Tibial artery (tissue), 4 donors: ENCODE measurements at regions not wholly inside any gene's neighbourhood (a gene's known extent, or its start where the extent isn't known, plus 50 kb on each side); places are given as distances from the start of the nearest gene placed in this dataset.

Experiments used
- DNase-seq, 2 donors: peaks; one replicate each; pipeline ENCODE4 v3.0.0-alpha.2; 2019
- H3K27ac ChIP-seq, 2 donors: fragments of 200-600 bp; sonication (generic) in 1 of 2; 1 replicate in 1 of 2; 2 replicates in 1 of 2; pipeline ENCODE4 v1.5.1; 2018 to 2019; ENCODE audit warnings: mild to moderate bottlenecking in 1 of 2
- H3K27me3 ChIP-seq, 2 donors: fragments of 200-600 bp; sonication (generic) in 1 of 2; one replicate each; pipeline versions ENCODE4 v1.5.1 to v1.6.0; 2016 to 2019
- H3K36me3 ChIP-seq, 3 donors: fragments of 200-600 bp; sonication (generic) in 2 of 3; one replicate each; pipeline ENCODE4 v1.5.1; 2016 to 2019; ENCODE audit warnings: mild to moderate bottlenecking in 2 of 3
- H3K4me1 ChIP-seq, 4 donors: fragments of 200-600 bp; sonication (generic) in 2 of 4; 1 replicate in 3 of 4; 2 replicates in 1 of 4; pipeline ENCODE4 v1.5.1; 2016 to 2019
- H3K4me3 ChIP-seq, 2 donors: fragments of 200-600 bp; sonication (generic) in 1 of 2; 1 replicate in 1 of 2; 2 replicates in 1 of 2; pipeline ENCODE4 v1.5.1; 2018 to 2019; ENCODE audit warnings: mild to moderate bottlenecking in 2 of 2
- H3K9me3 ChIP-seq, 3 donors: fragments of 200-600 bp; sonication (generic) in 1 of 3; one replicate each; pipeline ENCODE4 v1.5.1; 2016 to 2019
- CTCF ChIP-seq, 2 experiments: fragments of 200-600 bp in 1 of 2; fragments of 450-650 bp in 1 of 2; IDR thresholded peaks; one replicate each; pipeline ENCODE4 v1.5.1; 2017 to 2019; ENCODE audit warnings: antibody characterized with exemption in 2 of 2, mild to moderate bottlenecking in 1 of 2, moderate library complexity in 1 of 2
- intact Hi-C: fragments of 100-400 bp; cut with DNase I; formaldehyde crosslinking; loops from one replicate; pipeline ENCODE4 v1.15.0; 2023; ENCODE audit warnings: low total_unique reads

DNA sequence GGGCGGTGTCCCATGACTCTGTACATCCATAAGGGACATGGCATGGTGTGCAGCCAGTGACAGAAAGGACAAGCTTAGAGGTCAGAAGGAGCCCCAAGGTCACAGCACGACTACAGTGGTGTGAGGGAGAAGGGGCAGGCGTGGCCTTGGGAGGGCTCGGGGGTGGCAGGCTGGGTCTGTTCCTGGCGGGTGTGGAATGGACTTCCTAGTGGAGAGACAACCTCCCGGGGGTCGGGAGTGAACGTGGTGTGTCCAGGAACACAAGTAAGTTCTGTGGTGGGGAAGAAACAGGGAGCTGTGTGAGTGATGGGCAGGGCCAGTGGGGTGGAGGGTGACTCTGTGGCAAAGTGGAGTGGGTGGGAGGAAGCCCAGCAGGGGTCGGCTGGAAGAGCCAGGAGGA, 279.3 kb downstream of the TEX29 start:
- intact Hi-C loops: no loop called here
- TF ChIP-seq CTCF (IDR thresholded peaks at IDR 0.05): no peak
- no peaks in the 10 kb centered on the region for H3K9me3 ChIP-seq
- no peaks in the 10 kb centered on the region for H3K36me3 ChIP-seq
- no peak for DNase-seq
- H3K4me1 ChIP-seq: no peaks in the 10 kb centered on the region
- H3K27me3 ChIP-seq: peaks cover 0 to 16% of the 10 kb centered on the region in 2 donors
- H3K4me3 ChIP-seq: no peak overlapping the region
- no peak overlapping the region for H3K27ac ChIP-seq

DNA sequence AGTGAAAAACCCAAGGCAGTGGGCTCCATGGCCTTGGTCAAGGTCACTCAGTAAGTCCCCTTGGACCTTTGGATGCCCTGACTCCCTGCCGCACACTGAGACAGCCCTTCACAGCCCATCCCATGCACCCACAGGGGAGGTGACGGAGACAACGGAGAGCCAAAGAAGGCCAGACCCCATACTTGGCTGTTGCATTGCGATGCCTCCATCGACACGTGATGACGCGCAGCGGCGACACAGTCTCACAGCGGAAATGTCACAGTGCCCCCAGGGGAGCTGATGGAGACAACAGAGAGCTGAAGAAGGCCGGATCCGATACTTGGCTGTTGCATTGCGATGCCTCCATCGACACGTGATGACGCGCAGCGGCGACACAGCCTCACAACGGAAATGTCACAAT, 282.4 kb downstream of the TEX29 start:
- Histone ChIP-seq H3K4me3 (no peak overlapping the region), H3K9me3 (no peaks in the 10 kb centered on the region), H3K36me3 (no peaks in the 10 kb centered on the region), H3K27me3 (peaks cover 0 to 12% of the 10 kb centered on the region in 2 donors), H3K27ac (no peak overlapping the region), H3K4me1 (no peaks in the 10 kb centered on the region)
- intact Hi-C loops: no loop called here
- TF ChIP-seq CTCF (IDR thresholded peaks at IDR 0.05): no peak
- DNase-seq: no peak

GRCh38 chr13:111604097-111604496, 283.7 kb downstream of the TEX29 start:
- Histone ChIP-seq H3K36me3 (no peaks in the 10 kb centered on the region), H3K27ac (no peak overlapping the region), H3K4me3 (no peak overlapping the region), H3K9me3 (no peaks in the 10 kb centered on the region), H3K27me3 (peaks cover 0 to 5% of the 10 kb centered on the region in 2 donors), H3K4me1 (no peaks in the 10 kb centered on the region)
- no peak for DNase-seq
- TF ChIP-seq CTCF (IDR thresholded peaks at IDR 0.05): no peak
- intact Hi-C loops: no loop called here

DNA sequence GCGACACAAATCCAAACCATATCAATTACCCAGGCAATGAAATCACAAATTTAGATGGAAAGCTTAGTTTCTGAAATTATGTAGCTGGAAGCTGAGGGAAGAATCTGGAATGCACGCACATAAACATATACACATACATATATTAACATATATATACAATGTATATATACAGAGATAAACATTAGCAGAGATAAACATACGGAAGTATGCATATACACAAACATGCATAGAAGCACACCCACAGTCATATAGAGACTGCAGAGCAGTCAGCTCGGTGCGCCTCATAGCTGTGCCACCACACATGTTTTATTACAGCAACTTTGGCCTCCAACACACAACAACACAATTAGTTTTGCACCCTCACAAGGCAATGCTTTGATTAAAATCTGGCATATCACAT, 288.1 kb downstream of the TEX29 start:
- TF ChIP-seq CTCF (IDR thresholded peaks at IDR 0.05): no peak
- H3K27ac ChIP-seq: no peak overlapping the region
- no peaks in the 10 kb centered on the region for H3K4me1 ChIP-seq
- no peak overlapping the region for H3K4me3 ChIP-seq
- H3K27me3 ChIP-seq: peaks cover 0 to 5% of the 10 kb centered on the region in 2 donors
- DNase-seq: no peak
- intact Hi-C loops: no loop called here
- no peaks in the 10 kb centered on the region for H3K9me3 ChIP-seq
- no peaks in the 10 kb centered on the region for H3K36me3 ChIP-seq

DNA sequence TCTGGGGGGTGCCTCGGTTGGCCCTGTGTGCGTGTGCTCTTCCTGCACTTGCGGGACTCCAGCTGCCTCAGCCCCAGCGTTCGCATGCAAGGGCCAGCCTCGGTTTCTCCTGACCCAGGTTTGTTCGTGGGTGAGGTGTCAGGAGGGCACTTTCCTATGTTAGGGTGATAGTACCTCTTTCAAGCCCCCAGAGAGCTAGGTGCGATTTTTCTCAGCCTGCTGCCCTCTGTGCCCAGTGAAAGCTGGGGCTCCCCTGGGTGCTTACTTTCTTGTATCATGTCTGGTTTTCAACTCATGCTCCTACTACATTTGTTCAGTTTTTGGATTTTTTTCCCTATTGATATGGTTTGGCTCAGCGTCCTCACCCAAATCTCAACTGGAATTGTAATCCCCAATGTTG, 289.2 kb downstream of the TEX29 start:
- H3K27ac ChIP-seq: no peak overlapping the region
- intact Hi-C loops: no loop called here
- peaks cover 0 to 5% of the 10 kb centered on the region in 2 donors for H3K27me3 ChIP-seq
- no peaks in the 10 kb centered on the region for H3K4me1 ChIP-seq
- TF ChIP-seq CTCF (IDR thresholded peaks at IDR 0.05): no peak
- no peaks in the 10 kb centered on the region for H3K9me3 ChIP-seq
- DNase-seq: no peak
- H3K36me3 ChIP-seq: no peaks in the 10 kb centered on the region
- no peak overlapping the region for H3K4me3 ChIP-seq

DNA sequence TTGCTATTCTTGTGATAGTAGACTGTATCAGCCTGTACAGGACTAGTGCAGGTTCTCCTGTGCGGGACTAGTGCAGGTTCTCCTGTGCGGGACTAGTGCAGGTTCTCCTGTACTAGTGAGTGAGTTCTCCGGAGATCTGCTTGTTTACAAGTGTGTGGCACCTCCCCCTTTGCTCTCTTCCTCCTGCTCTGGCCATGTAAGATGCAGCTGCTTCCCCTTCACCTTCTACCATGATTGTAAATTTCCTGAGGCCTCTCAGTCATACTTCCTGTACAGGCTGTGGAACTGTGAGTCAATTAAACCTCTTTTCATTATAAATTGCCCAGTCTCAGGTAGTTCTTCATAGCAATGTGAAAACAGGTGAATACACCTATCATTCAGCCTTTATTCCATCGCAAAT, 289.6 kb downstream of the TEX29 start:
- no peak for TF ChIP-seq CTCF (IDR thresholded peaks at IDR 0.05)

More for the DNA sequence above, 289.6 kb downstream of the TEX29 start:
- Histone ChIP-seq H3K27me3 (peaks cover 0 to 5% of the 10 kb centered on the region in 2 donors), H3K36me3 (no peaks in the 10 kb centered on the region), H3K27ac (no peak overlapping the region), H3K4me3 (no peak overlapping the region), H3K9me3 (no peaks in the 10 kb centered on the region), H3K4me1 (no peaks in the 10 kb centered on the region)
- intact Hi-C loops: no loop called here
- no peak for DNase-seq
